Trophoblast cell (in vitro differentiated cells and primary cell): ENCODE measurements at regions not wholly inside any gene's neighbourhood (a gene's known extent, or its start where the extent isn't known, plus 50 kb on each side); places are given as distances from the start of the nearest gene placed in this dataset.

Experiments
- DNase-seq, 2 donors: peaks; one replicate each; pipeline ENCODE4 v3.0.0-alpha.2; 2016
- H2AFZ ChIP-seq: 2 replicates; pipeline ENCODE4 v1.6.1; 2013; ENCODE audit warnings: low read length, moderate library complexity, mild to moderate bottlenecking; ENCODE audit not compliant: insufficient read depth, poor library complexity
- H2AK5ac ChIP-seq: 2 replicates; pipeline ENCODE4 v1.6.1; 2013; ENCODE audit warnings: mild to moderate bottlenecking, low read length
- H2BK120ac ChIP-seq: 2 replicates; pipeline ENCODE4 v1.6.1; 2013; ENCODE audit warnings: low read length, mild to moderate bottlenecking, moderate library complexity; ENCODE audit not compliant: insufficient read depth, poor library complexity
- H2BK12ac ChIP-seq: 2 replicates; pipeline ENCODE4 v1.6.1; 2013; ENCODE audit warnings: mild to moderate bottlenecking, low read length, moderate library complexity
- H2BK5ac ChIP-seq: 2 replicates; pipeline ENCODE4 v1.6.1; 2013; ENCODE audit warnings: low read length, low read depth, moderate library complexity, mild to moderate bottlenecking; ENCODE audit not compliant: poor library complexity
- H3K14ac ChIP-seq: 2 replicates; pipeline ENCODE4 v1.6.1; 2013; ENCODE audit warnings: mild to moderate bottlenecking, low read length
- H3K18ac ChIP-seq: 2 replicates; pipeline ENCODE4 v1.6.1; 2013; ENCODE audit warnings: mild to moderate bottlenecking, low read length
- H3K23ac ChIP-seq: 2 replicates; pipeline ENCODE4 v1.6.1; 2013; ENCODE audit warnings: low read length
- H3K27ac ChIP-seq: 2 replicates; pipeline ENCODE4 v1.5.1; 2013; ENCODE audit warnings: low read depth, mild to moderate bottlenecking, inconsistent platforms, low read length, moderate library complexity
- H3K27me3 ChIP-seq: 2 replicates; pipeline ENCODE4 v1.6.1; 2013; ENCODE audit warnings: inconsistent platforms, mild to moderate bottlenecking, low read length, moderate library complexity; ENCODE audit not compliant: insufficient read depth
- H3K36me3 ChIP-seq, 2 experiments: 1 replicate in 1 of 2; 2 replicates in 1 of 2; pipeline ENCODE4 v1.6.1; 2013; ENCODE audit warnings: low read length in 2 of 2, mild to moderate bottlenecking in 2 of 2, moderate library complexity in 1 of 2; ENCODE audit not compliant: insufficient read depth in 2 of 2, control insufficient read depth in 1 of 2
- H3K4ac ChIP-seq: 2 replicates; pipeline ENCODE4 v1.6.1; 2013; ENCODE audit warnings: low read depth, mild to moderate bottlenecking, low read length, moderate library complexity
- H3K4me1 ChIP-seq, 2 experiments: 1 replicate in 1 of 2; 2 replicates in 1 of 2; pipeline ENCODE4 v1.6.1; 2013; ENCODE audit warnings: low read length in 2 of 2, mild to moderate bottlenecking in 2 of 2, moderate library complexity in 1 of 2; ENCODE audit not compliant: insufficient read depth in 2 of 2, control insufficient read depth in 1 of 2
- H3K4me2 ChIP-seq: 2 replicates; pipeline ENCODE4 v1.6.1; 2013; ENCODE audit warnings: inconsistent platforms, mild to moderate bottlenecking, low read length, moderate library complexity
- H3K4me3 ChIP-seq: 2 replicates; pipeline ENCODE4 v1.5.1; 2013; ENCODE audit warnings: mild to moderate bottlenecking, low read depth, low read length, inconsistent platforms
- H3K79me1 ChIP-seq: one replicate; pipeline ENCODE4 v1.6.1; 2013; ENCODE audit warnings: low read length
- H3K79me2 ChIP-seq: 2 replicates; pipeline ENCODE4 v1.6.1; 2013; ENCODE audit warnings: low read length, mild to moderate bottlenecking; ENCODE audit not compliant: control insufficient read depth, insufficient read depth, poor library complexity
- H3K9ac ChIP-seq: 2 replicates; pipeline ENCODE4 v1.6.1; 2013; ENCODE audit warnings: mild to moderate bottlenecking, low read length
- H3K9me3 ChIP-seq: 2 replicates; pipeline ENCODE4 v1.6.1; 2013; ENCODE audit warnings: low read depth, mild to moderate bottlenecking, control low read depth, inconsistent platforms, low read length; ENCODE audit not compliant: insufficient read depth
- H4K12ac ChIP-seq: 2 replicates; pipeline ENCODE4 v1.6.1; 2013; ENCODE audit warnings: low read depth, mild to moderate bottlenecking, low read length, moderate library complexity
- H4K8ac ChIP-seq: 2 replicates; pipeline ENCODE4 v1.6.1; 2013; ENCODE audit warnings: low read depth, mild to moderate bottlenecking, low read length, moderate library complexity
- H4K91ac ChIP-seq: one replicate; pipeline ENCODE4 v1.6.1; 2013; ENCODE audit warnings: low read depth, mild to moderate bottlenecking, low read length, moderate library complexity
- WGBS: extraction: QIAGEN DNeasy Blood & Tissue Kit; methylation state at CpG from one replicate; pipeline ENCODE4 v1.1.7; 2013; ENCODE audit warnings: missing lambda C conversion rate; ENCODE audit not compliant: insufficient read length, insufficient coverage; ENCODE audit errors: extremely low coverage; 5-methylcytosine and 5-hydroxymethylcytosine counted together

- Histone ChIP-seq H3K23ac (no peak overlapping the region), H3K4me1 (no peaks in the 10 kb centered on the region), H3K4me2 (no peak overlapping the region), H3K79me2 (no peaks in the 10 kb centered on the region), H3K4ac (no peak overlapping the region), H3K79me1 (no peaks in the 10 kb centered on the region), H3K27me3 (no peaks in the 10 kb centered on the region), H2AK5ac (no peak overlapping the region), H4K8ac (no peak overlapping the region), H3K9ac (no peak overlapping the region), H2BK120ac (no peak overlapping the region), H3K27ac (no peak overlapping the region), H4K12ac (no peak overlapping the region), H4K91ac (no peak overlapping the region), H2AFZ (no peak overlapping the region), H3K18ac (no peak overlapping the region), H2BK12ac (no peak overlapping the region), H3K9me3 (no peaks in the 10 kb centered on the region), H3K4me3 (no peak overlapping the region), H3K14ac (no peak overlapping the region), H2BK5ac (no peak overlapping the region), H3K36me3 (no peaks in the 10 kb centered on the region)
- no CpG with 5 or more reads among the region's 3 CpGs for WGBS
- DNase-seq = no peak
Observed at GRCh38 chr1:29695036-29695435, 458.7 kb downstream of the PTPRU start.

- peaks cover 0 to 12% of the 10 kb centered on the region in 2 experiments for H3K4me1 ChIP-seq
- no peak overlapping the region for H2BK12ac ChIP-seq
- no peak overlapping the region for H2AK5ac ChIP-seq
- no peak overlapping the region for H3K4me3 ChIP-seq
- H4K8ac ChIP-seq = no peak overlapping the region
- no peak overlapping the region for H3K23ac ChIP-seq
- no peaks in the 10 kb centered on the region for H3K79me1 ChIP-seq
- H3K4me2 ChIP-seq = no peak overlapping the region
- no peak overlapping the region for H2BK120ac ChIP-seq
- WGBS = no CpG with 5 or more reads among the region's 5 CpGs
- no peak overlapping the region for H3K18ac ChIP-seq
- H3K36me3 ChIP-seq = no peaks in the 10 kb centered on the region
- no peak overlapping the region for H4K12ac ChIP-seq
- no peak overlapping the region for H3K4ac ChIP-seq
- H3K9ac ChIP-seq = no peak overlapping the region
- no peaks in the 10 kb centered on the region for H3K79me2 ChIP-seq
- peaks cover 3% of the 10 kb centered on the region for H3K9me3 ChIP-seq
- no peak overlapping the region for H2BK5ac ChIP-seq
- H2AFZ ChIP-seq = no peak overlapping the region
- H4K91ac ChIP-seq = no peak overlapping the region
- no peak overlapping the region for H3K27ac ChIP-seq
- no peak for DNase-seq
- H3K27me3 ChIP-seq = no peaks in the 10 kb centered on the region
- H3K14ac ChIP-seq = no peak overlapping the region
Observed at GRCh38 chr1:29691499-29691898, 455.2 kb downstream of the PTPRU start.

- Histone ChIP-seq H3K4me2 (no peak overlapping the region), H2BK5ac (no peak overlapping the region), H2AFZ (no peak overlapping the region), H3K79me1 (no peaks in the 10 kb centered on the region), H4K91ac (no peak overlapping the region), H3K36me3 (no peaks in the 10 kb centered on the region), H3K9ac (no peak overlapping the region), H2BK12ac (no peak overlapping the region), H3K79me2 (no peaks in the 10 kb centered on the region), H2AK5ac (no peak overlapping the region), H3K23ac (no peak overlapping the region), H3K27me3 (no peaks in the 10 kb centered on the region), H3K4ac (no peak overlapping the region), H3K4me1 (peaks cover 0 to 12% of the 10 kb centered on the region in 2 experiments), H3K4me3 (no peak overlapping the region), H2BK120ac (no peak overlapping the region), H3K27ac (no peak overlapping the region), H4K12ac (no peak overlapping the region), H3K18ac (no peak overlapping the region), H3K14ac (no peak overlapping the region), H4K8ac (no peak overlapping the region), H3K9me3 (peaks cover 3% of the 10 kb centered on the region)
- no CpG with 5 or more reads among the region's 9 CpGs for WGBS
- no peak for DNase-seq
Observed at GRCh38 chr1:29690156-29690555, 453.8 kb downstream of the PTPRU start.

GRCh38 chr1:29689372-29690030 is 453.2 kb downstream of the PTPRU start:
- Histone ChIP-seq H2BK12ac (no peak overlapping the region), H3K27me3 (no peaks in the 10 kb centered on the region), H3K18ac (no peak overlapping the region), H3K79me1 (no peaks in the 10 kb centered on the region), H3K23ac (no peak overlapping the region), H3K4me2 (no peak overlapping the region), H3K27ac (no peak overlapping the region), H3K4me3 (no peak overlapping the region), H3K79me2 (no peaks in the 10 kb centered on the region), H2BK120ac (no peak overlapping the region), H4K91ac (no peak overlapping the region), H4K8ac (no peak overlapping the region), H3K9ac (no peak overlapping the region), H3K36me3 (no peaks in the 10 kb centered on the region), H3K4me1 (peaks cover 0 to 12% of the 10 kb centered on the region in 2 experiments), H2BK5ac (no peak overlapping the region), H3K4ac (no peak overlapping the region), H2AK5ac (no peak overlapping the region), H3K14ac (no peak overlapping the region), H2AFZ (no peak overlapping the region), H4K12ac (no peak overlapping the region), H3K9me3 (peaks cover 3% of the 10 kb centered on the region)
- no peak for DNase-seq
- no CpG with 5 or more reads among the region's 13 CpGs for WGBS
